SU-DHL-6 (cell line): ENCODE measurements at regions not wholly inside any gene's neighbourhood (a gene's known extent, or its start where the extent isn't known, plus 50 kb on each side); places are given as distances from the start of the nearest gene placed in this dataset.

Source experiments
- H2AFZ ChIP-seq: fragments of 200-600 bp; sonication (generic); 2 replicates; pipeline ENCODE4 v1.6.1; 2014; ENCODE audit warnings: low read depth, mild to moderate bottlenecking, moderate library complexity, mixed read lengths, antibody characterized with exemption, low read length; ENCODE audit not compliant: severe bottlenecking
- H3F3A ChIP-seq: fragments of 200-600 bp; shearing (Covaris generic); 2 replicates; pipeline ENCODE4 v1.6.0; 2016; ENCODE audit warnings: antibody characterized with exemption, mild to moderate bottlenecking; ENCODE audit not compliant: insufficient read depth
- H3K27ac ChIP-seq: fragments of 200-600 bp; sonication (generic); 2 replicates; pipeline ENCODE4 v1.5.1; 2016; ENCODE audit warnings: low read depth, mild to moderate bottlenecking, low read length, moderate library complexity, mixed read lengths
- H3K27me3 ChIP-seq: fragments of 200-600 bp; sonication (generic), shearing (Covaris generic); 2 replicates; pipeline ENCODE4 v1.6.0; 2014; ENCODE audit warnings: mild to moderate bottlenecking, low read length
- H3K36me3 ChIP-seq: fragments of 200-600 bp; sonication (generic); 2 replicates; pipeline ENCODE4 v1.6.1; 2014; ENCODE audit warnings: mild to moderate bottlenecking, low read length, mixed read lengths
- H3K4me2 ChIP-seq: fragments of 300-600, 200-600 bp; shearing (Covaris generic), sonication (generic); 2 replicates; pipeline ENCODE4 v1.6.0; 2014; ENCODE audit warnings: low read length, low read depth, mild to moderate bottlenecking; ENCODE audit not compliant: poor library complexity, severe bottlenecking
- H3K4me3 ChIP-seq: fragments of 200-600 bp; sonication (generic); 2 replicates; pipeline ENCODE4 v1.5.1; 2014; ENCODE audit warnings: antibody characterized with exemption, low read length, mild to moderate bottlenecking, mixed read lengths; ENCODE audit not compliant: insufficient read depth, poor library complexity, severe bottlenecking
- H3K79me2 ChIP-seq: fragments of 200-600 bp; sonication (generic); 2 replicates; pipeline ENCODE4 v1.6.1; 2014; ENCODE audit warnings: mild to moderate bottlenecking, low read length, moderate library complexity; ENCODE audit not compliant: insufficient read depth
- H3K9ac ChIP-seq: fragments of 200-600 bp; sonication (generic); 2 replicates; pipeline ENCODE4 v1.7.0; 2014; ENCODE audit warnings: mild to moderate bottlenecking, low read length
- H3K9me2 ChIP-seq: fragments of 200-600 bp; sonication (generic); replicated peaks from 2 replicates; pipeline ENCODE4 v1.6.1; 2014; ENCODE audit warnings: low read length; ENCODE audit not compliant: insufficient read depth
- H3K9me3 ChIP-seq: fragments of 200-600 bp; sonication (generic); 2 replicates; pipeline ENCODE4 v1.6.1; 2014; ENCODE audit warnings: low read length, mixed read lengths; ENCODE audit not compliant: insufficient read depth
- H4K20me1 ChIP-seq: fragments of 200-600 bp; sonication (generic); 2 replicates; pipeline ENCODE4 v1.6.1; 2014; ENCODE audit warnings: low read depth, mild to moderate bottlenecking, antibody characterized with exemption, low read length, moderate library complexity, mixed read lengths
- EZH2phosphoT487 ChIP-seq: fragments of 200-600 bp; sonication (generic), shearing (Covaris generic); conservative IDR thresholded peaks from 2 replicates; pipeline ENCODE4 v1.6.1; 2018; ENCODE audit warnings: mild to moderate bottlenecking, antibody characterized with exemption, low read length, moderate library complexity, mixed read lengths
- TF ChIP-seq, protein P1 (sequence below): fragments of 200-600 bp; sonication (generic); IDR thresholded peaks from one replicate; pipeline ENCODE4 v1.5.1; 2017; ENCODE audit warnings: antibody characterized with exemption, mild to moderate bottlenecking, low read length, moderate library complexity; ENCODE audit not compliant: insufficient read depth, poor library complexity, severe bottlenecking

- Histone ChIP-seq H4K20me1 (no peaks in the 10 kb centered on the region), H3K79me2 (no peaks in the 10 kb centered on the region), H3K9me2 (no peaks in the 10 kb centered on the region), H3K9me3 (no peaks in the 10 kb centered on the region), H3F3A (no peaks in the 10 kb centered on the region), H2AFZ (no peak overlapping the region), H3K9ac (no peak overlapping the region), H3K4me2 (no peak overlapping the region), H3K4me3 (no peak overlapping the region), H3K27ac (no peak overlapping the region), H3K36me3 (no peaks in the 10 kb centered on the region), H3K27me3 (no peaks in the 10 kb centered on the region)
- no peak for TF ChIP-seq EZH2phosphoT487
- TF ChIP-seq, protein P1, sequence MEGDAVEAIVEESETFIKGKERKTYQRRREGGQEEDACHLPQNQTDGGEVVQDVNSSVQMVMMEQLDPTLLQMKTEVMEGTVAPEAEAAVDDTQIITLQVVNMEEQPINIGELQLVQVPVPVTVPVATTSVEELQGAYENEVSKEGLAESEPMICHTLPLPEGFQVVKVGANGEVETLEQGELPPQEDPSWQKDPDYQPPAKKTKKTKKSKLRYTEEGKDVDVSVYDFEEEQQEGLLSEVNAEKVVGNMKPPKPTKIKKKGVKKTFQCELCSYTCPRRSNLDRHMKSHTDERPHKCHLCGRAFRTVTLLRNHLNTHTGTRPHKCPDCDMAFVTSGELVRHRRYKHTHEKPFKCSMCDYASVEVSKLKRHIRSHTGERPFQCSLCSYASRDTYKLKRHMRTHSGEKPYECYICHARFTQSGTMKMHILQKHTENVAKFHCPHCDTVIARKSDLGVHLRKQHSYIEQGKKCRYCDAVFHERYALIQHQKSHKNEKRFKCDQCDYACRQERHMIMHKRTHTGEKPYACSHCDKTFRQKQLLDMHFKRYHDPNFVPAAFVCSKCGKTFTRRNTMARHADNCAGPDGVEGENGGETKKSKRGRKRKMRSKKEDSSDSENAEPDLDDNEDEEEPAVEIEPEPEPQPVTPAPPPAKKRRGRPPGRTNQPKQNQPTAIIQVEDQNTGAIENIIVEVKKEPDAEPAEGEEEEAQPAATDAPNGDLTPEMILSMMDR = no peak
These were observed 56.1 kb upstream of the MVB12B start for GRCh38 chr9:126270556-126270955.

- H4K20me1 ChIP-seq = no peaks in the 10 kb centered on the region
- TF ChIP-seq EZH2phosphoT487 = no peak
- TF ChIP-seq, protein P1 = no peak
- no peak overlapping the region for H3K4me2 ChIP-seq
- H3K27ac ChIP-seq = no peak overlapping the region
- H3K36me3 ChIP-seq = no peaks in the 10 kb centered on the region
- no peak overlapping the region for H3K4me3 ChIP-seq
- H3K9ac ChIP-seq = no peak overlapping the region
- H3K27me3 ChIP-seq = no peaks in the 10 kb centered on the region
- H2AFZ ChIP-seq = no peak overlapping the region
- no peaks in the 10 kb centered on the region for H3F3A ChIP-seq
- no peaks in the 10 kb centered on the region for H3K9me2 ChIP-seq
- H3K9me3 ChIP-seq = no peaks in the 10 kb centered on the region
- no peaks in the 10 kb centered on the region for H3K79me2 ChIP-seq
These were observed 51.1 kb upstream of the MVB12B start for GRCh38 chr9:126275386-126276001.

- no peaks in the 10 kb centered on the region for H3K27me3 ChIP-seq
- no peak for TF ChIP-seq EZH2phosphoT487
- TF ChIP-seq, protein P1 = no peak
- H3K9ac ChIP-seq = no peak overlapping the region
- no peak overlapping the region for H3K4me2 ChIP-seq
- H3F3A ChIP-seq = no peaks in the 10 kb centered on the region
- H4K20me1 ChIP-seq = no peaks in the 10 kb centered on the region
- H2AFZ ChIP-seq = no peak overlapping the region
- no peak overlapping the region for H3K4me3 ChIP-seq
- H3K9me2 ChIP-seq = no peaks in the 10 kb centered on the region
- H3K79me2 ChIP-seq = no peaks in the 10 kb centered on the region
- H3K27ac ChIP-seq = no peak overlapping the region
- H3K36me3 ChIP-seq = no peaks in the 10 kb centered on the region
- H3K9me3 ChIP-seq = no peaks in the 10 kb centered on the region
These were observed 50.4 kb upstream of the MVB12B start for GRCh38 chr9:126276056-126276728.
